Kidney tubule cell (primary cell): ENCODE measurements at regions not wholly inside any gene's neighbourhood (a gene's known extent, or its start where the extent isn't known, plus 50 kb on each side); places are given as distances from the start of the nearest gene placed in this dataset.
"Not testable (repeated sequence)": the region's sequence is repeated elsewhere in the genome, so short reads cannot be mapped to it uniquely, and the experiment has no call there.

Experiments
- DNase-seq: peaks from one replicate; pipeline ENCODE4 v3.0.0-alpha.2; 2018; ENCODE audit warnings: low spot score

DNA sequence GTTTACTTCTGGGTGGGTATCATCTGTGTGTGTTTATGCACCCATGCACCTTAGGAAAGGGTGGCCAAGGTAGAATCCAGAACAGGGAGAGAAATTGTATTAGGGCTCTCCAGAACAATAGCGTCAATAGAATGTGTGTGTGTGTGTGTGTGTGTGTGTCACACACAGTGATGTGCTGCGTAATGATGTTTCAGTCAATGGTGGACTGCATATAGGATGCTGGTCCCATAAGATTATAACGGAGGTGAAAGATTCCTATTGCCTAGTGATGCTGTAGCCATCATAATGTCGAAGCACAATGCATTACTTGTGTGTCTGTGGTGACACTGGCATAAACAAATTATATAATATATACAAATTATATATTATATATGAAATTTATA lies 69.3 kb upstream of the PRR23C start:
- DNase-seq = no peak

DNA sequence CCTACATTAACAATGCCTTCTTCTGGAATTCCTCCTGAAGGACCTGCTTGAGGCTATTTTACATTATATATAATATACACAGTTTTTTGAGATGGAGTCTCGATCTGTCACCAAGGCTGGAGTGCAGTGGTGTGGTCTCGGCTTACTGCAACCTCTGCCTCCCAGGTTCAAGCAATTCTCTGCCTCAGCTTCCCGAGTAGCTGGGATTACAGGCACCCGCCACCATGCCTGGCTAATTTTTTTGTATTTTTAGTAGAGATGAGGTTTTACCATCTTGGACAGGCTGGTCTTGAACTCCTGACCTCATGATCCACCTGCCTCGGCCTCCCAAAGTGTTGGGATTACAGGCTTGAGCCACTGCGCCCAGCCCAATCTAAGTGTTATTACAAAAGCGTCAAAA lies 71.9 kb upstream of the PRR23C start:
- not testable (repeated sequence) for DNase-seq

DNA sequence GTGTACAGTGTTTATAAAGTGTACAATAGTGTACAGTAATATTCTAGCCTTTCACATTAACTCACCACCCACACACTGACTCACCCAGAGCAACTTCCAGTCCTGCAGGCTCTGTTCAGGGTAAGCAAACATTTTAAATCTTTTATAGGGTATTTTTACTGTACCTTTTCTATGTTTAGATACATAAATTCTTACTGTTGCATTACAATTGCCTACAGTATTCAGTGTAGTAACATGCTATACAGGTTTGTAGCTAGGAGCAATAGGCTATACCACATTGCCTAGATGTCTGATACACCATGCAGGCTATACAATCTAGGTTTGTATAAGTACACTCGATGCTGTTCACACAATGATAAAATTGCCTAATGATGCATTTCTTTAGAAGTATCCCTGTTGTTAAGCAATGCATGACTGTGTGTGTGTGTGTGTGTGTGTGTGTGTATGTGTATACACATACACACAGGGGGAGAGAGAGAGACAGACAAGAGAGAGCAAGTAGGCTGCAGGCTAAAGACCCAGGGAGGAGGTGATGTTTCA lies 72.5 kb upstream of the PRR23C start:
- DNase-seq = no peak

DNA sequence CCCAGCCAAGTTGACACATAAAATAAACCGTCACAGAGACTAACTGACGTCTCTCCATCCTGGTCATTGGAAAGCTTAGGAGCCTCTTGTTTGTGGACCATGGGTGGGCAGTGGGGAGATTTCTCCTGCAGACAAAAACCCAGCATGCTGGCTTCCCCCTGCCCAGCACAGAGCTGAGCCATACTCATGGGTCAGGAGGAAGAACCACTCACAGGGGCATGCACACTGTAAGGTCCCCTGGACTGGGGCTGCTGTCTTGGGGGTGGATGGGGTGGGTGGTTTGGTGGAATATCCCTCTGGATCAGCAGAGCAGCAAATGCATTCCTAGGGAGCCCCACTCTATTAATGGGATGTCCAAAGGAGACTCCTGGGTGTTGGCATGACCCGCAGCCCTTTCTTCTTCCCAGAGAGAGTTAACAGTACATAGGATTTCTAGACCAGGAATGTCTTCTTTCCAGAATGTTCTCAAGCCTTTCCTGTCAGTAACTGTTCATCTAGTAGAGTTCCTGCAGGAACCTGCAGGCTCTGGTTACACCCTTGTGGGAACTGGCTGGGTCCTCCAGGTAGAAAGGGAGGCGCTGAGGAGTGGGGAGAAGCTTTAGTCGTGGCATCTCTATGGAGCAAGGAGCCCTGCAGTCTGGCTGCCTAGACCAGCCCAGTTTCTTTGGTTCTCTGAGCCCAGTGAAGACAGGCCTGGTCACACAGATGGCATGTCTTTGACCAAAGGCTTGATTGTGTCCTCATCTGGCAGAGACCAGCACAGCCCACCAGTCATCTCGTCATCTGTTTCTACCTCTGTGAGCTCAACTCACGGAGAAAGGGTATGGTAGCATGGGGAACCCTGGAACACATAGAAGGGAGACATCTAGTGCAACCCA lies 73.4 kb upstream of the PRR23C start:
- DNase-seq = no peak

DNA sequence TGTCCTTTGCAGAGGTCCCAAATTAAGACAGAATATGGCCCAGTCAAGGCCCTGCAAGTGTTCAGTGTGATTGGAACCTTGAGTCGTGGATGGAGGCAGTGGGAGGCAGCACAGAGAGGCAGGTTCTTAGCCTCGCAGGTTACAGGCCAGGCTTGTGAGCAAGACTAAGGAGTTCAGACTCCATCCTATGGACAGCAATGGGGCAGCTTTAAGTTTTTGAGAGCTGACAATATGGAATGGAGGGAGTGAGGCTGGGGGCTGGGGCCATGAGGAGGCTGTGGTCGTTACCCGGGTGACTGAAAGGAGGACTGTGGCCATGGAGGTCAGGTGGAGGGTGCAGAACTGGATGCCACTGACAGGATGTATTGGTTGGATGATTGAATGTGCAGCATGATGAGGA lies 74.1 kb upstream of the PRR23C start:
- no peak for DNase-seq

DNA sequence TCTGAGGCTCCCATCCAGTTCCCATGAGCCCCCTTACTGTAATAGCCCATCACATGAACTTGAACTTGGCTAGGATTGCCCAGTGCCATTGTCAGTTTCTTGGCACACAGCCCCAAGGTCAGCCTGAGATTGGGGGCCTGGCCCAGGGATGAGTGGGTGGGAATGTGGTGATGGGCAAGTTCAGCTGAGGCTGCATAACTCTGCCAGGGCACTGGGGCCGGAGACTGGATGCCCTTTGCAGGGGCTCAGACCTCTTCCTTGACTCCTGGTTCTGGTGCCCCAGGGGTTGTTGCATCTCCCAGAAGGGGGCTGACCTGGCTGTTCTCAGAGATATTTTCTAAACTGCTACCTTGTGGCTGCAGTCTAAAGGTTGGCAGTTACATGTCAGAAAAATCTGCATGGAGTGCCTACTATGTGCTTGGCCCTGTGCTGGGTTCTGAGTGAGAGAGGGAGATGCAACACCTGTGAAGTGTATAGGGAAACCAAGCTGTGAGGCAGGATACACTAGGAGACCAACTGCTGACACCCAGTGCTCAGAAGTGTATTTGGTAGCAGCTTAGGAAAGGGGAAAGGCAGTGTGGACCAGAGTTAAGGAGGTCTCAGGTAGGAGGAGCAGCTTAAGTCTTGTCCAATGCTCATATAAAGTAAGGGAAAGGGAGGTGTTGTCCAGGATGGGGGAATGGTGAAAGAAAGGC lies 74.8 kb upstream of the PRR23C start:
- DNase-seq = no peak

DNA sequence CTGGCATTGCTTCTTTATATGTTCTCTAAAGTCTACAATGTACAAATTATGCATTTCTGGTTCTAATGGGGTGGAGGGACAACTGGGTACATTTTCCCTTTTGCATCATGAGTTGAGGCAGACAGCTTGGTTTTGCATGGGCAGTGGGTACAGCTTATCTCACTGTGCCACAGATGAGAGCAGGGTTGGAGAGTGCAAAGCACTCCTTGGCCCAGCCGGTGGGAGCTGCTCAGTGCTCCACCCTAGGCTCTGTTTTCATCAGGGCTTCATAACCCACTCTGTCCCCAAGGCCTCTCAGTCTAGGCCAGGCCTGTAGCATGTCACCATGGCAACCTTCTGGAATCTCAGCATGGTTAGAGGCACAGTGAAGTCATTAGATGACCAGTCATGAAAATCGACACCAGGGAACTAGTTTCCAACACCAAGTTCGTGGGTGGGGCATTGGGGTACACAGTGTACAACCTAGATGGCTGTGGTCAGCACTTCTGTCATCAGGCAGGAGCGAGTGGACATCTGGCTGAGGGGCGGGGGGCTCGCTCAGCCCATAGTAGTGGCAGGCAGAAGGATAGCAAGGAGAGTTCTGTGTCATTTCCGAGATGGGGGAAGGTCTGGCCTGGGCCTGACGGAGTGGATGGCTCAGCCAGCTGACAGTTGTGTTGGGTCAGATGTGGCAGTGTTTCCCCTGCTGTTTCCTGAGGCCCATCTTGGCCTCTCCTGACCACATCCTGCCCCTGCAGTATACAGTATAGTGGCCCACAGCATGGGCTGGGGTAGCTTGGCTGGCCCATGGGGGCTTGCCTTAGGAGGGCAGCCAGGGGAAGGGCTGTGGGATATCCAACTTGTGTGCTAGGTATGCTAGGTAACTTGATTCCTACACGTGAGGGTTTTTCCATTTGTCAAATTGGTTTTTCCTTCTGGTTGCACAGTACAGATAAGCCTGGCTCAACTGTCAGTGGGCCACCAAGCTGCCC lies 75.7 kb upstream of the PRR23C start:
- peak; percentile 55 for DNase-seq

DNA sequence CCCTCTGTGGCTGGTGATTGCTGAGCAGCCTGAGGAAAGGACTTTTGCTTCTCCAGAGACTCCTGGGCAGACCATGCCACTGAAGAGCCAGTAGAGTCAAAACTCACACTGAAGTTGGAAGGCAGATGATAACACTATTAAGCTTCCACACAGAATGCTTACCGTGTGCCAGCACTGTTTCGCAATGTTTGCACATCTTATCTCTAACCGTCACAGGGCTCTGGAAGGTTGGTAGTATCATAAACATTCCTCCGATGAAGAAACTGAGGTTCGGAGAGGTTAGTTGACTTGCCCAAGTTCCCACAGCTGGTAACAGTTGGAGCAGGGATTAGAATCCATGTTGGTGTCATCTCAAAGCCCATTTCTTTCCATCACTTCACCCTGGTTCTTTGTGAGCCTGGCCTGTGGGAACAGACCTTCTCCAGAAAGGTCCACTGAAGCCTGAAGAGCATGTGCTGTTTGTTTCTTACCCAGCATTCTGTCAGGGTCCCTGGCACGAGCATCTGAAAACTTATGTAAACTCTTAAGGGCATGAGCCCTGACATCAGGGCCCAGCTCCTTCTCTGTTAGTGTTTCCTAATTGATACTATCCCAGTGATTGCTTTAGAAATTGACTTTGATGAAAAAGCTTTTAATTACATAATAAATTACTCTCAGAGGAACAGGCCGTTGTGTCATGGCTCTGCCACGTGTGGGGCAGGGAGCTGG lies 77.0 kb upstream of the PRR23C start:
- no peak for DNase-seq

DNA sequence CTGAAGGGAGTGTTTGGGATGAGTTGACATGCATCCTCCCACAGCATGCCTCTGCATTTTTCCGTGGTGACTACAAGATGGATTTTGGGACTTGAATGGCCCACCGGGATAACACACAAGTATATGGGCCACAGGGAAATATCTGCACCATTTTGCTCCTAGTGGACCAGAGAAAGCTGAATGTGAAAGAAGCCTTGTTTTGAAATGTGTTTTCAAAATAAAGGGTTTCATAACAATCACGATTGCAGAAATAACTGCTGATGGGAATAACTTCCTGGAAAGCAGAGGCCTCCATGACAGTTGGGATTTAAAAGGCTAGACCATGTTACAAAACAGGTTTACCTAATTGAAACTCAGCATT lies 77.5 kb upstream of the PRR23C start:
- no peak for DNase-seq

DNA sequence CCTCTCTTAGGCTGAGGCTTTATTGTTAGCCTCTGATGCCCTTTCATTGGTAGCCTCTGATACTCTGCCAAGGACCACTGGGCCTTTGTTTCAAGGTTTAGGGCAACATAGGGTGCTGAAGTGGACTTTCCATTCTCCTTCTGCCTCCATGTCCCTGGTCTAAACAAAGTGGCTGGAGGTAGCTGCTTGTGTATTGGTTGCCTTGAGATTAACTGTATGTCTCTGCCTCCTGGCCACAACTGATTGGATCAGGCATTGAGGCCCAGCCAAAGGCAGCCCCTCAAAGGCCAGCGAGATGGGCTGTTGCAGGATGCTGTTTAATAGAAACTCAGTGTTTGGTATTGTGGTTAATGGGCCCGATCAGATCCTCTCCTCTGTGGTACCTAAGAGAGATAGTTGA lies 77.9 kb upstream of the PRR23C start:
- no peak for DNase-seq

DNA sequence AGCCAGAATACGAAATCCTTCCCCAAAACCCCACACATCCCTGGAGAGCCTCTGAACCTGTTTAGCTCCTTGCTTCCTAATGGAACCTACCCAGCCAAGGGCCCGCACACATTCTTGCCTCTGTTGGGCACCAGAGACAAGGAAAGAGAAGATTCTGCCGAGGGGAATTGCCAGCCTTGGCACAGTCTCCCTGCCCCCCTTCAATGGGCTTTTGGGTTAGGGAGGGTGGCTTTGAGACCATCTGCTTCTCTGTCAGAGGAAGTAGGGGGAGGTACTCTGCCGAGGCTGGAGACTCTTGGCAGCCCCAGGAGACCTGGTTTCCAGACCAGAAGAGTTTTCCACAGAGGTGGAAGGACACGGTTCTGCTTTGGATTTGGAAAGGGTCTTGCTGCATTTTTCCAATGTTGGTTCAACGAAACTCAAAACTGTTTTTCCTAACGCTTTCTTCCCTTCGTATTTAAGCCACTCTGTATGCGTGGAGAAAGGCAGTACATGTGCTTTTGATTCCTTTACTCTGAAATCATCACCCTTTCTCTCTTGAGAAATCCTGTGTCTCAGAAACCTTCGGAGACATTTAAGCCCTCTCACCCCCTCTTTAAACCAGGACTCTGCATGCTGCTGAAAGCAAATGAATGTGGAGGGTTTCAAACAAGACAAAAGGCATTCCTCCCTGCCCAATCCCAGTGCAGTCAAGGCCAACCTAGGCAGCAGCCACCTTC lies 78.8 kb upstream of the PRR23C start:
- DNase-seq = no peak

DNA sequence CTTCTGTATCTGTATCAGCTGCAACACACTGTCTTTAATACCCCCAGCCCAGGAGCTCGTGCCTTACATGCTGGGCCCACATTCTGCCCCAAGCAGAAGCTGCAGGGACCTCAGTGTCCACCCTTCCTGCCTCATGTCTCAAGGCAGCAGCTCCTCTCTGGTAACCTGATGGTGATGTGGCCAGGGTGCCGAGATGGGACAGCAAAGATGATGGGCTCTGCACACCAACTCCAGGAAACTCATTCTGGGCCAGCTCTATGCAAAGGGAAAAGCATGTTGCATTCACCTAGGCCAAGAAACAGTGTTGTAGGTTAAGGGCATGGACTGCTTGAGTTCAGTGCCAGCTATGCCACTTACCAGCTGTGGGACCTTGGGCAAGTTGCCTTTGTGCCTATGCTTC lies 79.5 kb upstream of the PRR23C start:
- DNase-seq = no peak

DNA sequence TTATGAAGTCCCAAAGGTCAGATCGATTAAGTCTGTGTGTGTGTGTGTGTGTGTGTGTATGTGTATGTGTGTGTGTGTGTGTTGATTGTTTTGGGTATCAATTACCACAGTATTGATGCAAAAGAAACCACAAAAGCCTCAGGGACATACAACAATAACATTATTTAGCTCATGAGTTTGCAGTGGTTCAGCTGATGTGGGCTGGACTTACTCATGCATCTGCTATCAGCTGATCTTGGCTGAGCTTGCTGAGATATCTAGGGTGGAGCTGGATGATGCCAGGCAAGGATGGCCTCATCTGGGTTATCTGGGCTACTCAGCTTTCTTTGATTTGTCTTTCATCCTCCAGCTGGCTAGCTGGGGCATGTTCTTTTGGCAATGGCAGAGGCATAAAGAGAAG lies 82.4 kb upstream of the PRR23C start:
- DNase-seq = no peak

DNA sequence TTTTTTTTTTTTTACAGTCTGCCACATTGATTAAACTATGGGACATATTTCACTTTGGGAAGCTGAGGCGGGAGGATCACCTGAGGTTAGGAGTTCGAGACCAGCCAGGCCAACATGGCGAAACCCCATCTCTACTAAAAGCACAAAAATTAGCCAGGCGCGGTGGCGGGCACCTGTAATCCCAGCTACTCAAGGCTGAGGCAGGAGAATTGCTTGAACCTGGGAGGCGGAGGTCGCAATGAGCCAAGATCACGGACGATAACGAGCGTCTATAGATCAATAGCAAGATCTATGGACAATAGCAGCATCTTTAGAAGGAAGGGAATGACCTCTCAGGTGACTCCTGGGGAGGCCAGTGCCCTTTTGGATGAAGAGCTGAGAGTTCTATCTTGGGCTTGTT lies 82.9 kb upstream of the PRR23C start:
- DNase-seq = not testable (repeated sequence)

DNA sequence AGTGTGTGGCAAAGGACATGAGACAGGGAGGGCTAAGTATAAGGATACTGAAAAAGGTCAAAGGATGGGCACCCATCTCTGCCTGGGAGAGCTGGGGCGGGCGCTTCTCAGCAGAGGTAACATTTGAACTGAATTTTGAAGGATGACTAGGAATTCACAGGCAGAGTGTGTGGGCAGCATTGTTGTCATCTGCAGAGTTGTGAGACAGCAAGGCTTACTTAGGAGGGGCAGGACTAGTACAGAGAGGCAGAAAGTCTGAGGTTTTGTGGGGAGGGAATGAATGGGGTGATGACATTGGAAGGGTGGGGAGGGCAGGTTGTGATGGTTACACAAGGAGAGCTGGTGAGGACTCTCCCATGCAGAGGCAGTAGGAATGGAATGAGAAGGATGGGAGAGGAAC lies 84.1 kb upstream of the PRR23C start:
- DNase-seq = no peak

DNA sequence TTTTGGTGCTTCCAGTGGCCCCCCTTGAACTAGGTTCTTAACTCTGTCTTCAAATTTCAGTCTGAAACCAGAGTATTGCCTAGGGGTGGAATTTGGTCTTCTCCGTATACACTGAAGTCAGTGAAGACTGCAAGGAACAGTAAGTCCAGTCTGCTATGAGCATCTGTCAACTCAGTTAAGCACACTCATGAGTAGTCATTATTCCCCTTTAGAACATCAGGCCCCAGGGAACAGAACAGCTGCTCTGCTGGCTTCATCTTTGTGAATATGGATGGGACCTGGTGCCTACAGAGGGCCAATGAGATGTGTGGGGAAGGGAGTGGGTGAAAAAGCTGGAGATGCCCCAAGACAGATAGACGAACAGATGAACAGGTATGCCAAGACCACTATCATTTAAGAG lies 85.2 kb upstream of the PRR23C start:
- no peak for DNase-seq

DNA sequence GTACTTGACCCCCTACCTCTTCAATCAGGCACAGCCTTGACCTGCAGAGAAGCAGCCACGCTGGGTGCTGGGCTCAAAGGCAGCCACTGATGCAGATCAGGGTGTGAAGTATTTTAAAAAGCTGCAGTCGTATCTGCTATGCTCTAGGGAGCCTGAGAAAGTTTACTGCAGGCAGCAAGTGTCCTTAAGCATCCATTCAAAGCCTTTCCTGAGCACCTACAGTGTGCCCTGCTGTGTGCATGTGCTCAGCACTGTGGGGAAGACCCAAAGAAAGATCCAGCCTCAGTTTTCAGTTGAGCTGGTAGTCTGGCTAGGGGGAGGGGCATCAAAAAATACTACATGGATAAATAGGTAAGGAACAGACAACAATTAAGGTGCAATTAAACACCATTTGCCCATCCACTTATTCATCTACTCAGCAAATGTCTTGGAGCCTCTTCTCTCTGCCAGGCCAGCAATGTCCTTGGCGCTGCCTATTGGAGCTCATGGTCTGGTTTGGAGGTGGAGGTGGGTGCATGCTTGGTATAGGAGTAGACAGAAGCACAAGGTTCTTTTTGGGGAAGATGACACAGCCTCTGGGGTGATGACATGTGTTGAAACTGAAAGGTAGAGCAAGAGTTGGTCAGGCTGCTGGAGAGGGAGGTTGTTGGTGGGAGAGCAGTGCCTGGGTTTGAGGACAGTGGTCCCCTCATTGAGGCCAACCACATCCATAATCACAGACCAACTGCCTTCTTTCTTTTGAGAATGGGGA lies 85.9 kb upstream of the PRR23C start:
- no peak for DNase-seq

DNA sequence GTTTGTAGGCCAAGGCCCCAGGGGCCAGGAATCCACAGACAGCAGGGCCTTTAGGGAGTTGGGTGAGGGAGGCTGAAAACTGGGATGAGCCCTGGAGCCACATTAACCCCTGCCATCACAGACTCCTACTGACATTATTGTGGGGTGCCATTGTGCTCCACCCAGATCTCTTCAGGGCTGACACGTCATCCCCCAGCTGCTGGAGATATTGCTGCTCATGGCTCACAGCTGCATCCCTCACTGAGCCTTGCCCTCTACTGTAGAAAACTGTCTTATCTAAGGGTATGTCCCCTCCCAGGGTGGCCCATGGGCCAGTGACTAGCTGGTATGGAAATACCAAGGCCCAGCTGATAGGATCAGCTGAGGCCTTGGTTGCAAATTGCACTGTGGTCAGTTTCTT lies 87.3 kb upstream of the PRR23C start:
- no peak for DNase-seq

DNA sequence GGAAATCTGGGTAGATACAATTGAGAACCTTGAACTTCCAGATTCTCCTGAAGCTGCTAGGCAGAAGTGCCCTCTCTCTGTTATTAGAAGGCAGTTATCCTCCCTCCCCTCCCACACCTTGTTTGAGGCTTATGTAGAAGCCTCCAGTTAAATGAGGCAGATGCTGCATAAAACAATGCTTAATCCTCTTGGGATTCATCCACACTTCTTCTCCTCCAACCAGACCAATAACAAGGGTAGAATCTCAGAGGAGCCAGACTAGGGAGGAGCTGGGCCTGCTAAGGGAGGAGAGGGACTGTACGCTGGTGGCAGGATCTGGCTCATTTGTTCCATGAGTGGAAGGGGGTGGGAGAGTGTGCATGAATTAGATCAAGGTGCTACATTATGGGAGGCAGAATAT lies 88.3 kb upstream of the PRR23C start:
- DNase-seq = no peak

DNA sequence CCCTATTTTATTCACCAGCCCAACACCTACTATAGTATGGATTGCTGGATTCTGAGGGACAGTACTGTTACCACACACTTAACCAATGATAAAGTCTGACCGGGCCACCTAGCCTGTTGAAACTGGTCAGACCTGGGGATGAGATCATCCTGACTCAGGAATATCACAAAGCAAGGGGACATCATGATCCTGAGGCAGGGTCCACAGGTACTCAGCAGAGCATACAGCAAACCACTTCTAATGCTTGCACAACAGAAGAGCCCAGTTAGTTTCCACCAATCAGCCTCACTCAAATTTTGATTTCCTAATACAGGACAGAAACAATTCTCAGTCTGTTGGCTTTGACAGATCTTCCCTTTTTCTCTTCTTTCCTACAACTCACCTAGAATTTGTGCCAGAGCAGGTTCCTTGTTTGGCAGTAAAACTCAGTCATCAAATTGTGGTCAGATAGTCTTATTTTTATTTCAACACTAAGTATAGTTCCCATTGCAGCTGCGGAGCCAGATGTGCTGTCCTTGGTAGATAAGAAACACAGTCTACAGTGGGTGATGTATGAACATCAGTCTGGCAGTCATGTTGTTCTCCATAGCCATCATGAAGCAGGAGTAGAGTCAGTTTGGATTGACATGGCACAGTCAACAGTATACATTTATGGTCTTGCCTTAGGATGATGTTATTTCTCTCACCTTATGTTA lies 90.1 kb upstream of the PRR23C start:
- DNase-seq = no peak
